ENCODE measurements at regions not wholly inside any gene's neighbourhood (a gene's known extent, or its start where the extent isn't known, plus 50 kb on each side); places are given as distances from the start of the nearest gene placed in this dataset.

DNA sequence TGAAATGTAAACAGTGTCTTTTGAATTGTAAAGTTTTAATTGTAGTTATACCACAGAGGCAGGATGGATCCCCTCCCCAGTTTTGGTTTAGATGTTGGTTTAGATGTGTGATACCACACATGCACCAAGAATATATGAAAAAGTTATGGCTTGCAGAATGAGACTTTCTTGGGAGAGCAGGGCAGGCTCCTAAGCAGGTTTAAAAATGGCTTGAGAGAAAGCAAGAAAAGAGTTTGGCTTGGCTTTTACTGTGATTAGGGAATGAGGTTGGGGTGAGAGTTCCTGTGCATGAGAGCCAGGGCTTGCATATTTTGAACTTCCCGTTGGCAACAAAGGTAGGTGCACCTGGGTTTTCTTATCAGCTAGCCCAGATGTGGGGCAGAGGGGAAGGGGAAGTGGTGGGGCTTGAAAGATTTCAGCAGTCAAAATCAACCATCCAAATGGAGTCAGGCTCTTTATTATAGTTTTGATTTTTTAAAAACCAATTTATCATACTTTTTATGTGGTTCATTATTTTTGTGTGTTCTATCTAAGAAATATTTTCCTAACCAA lies 246.9 kb downstream of the MTX2 start:
- no peaks in the 10 kb centered on the region for H3K4me1 ChIP-seq (ENCODE audit: insufficient read depth, low read length, poor library complexity, severe bottlenecking)
- no TSS peak for BruUV-seq (replicated peaks)
- no peaks in the 10 kb centered on the region for H4K20me1 ChIP-seq (ENCODE audit: insufficient read depth, low read length)
- H3K9me2 ChIP-seq (ENCODE audit: insufficient read depth, low read length) = no peaks in the 10 kb centered on the region
- intact Hi-C loops (cut with micrococcal nuclease; ENCODE audit: unreplicated experiment) = no loop called here
- CTCF ChIA-PET (ENCODE audit: unreplicated experiment) = no interaction called here
- H2AFZ ChIP-seq (ENCODE audit: low read length) = no peak overlapping the region
- no peak for DNase-seq (ENCODE audit: low spot score)
- no peak overlapping the region for H3K27ac ChIP-seq (ENCODE audit: low read depth, low read length, poor library complexity, severe bottlenecking)
- no peak overlapping the region for H3K4me3 ChIP-seq (ENCODE audit: low read depth, low read length, poor library complexity, severe bottlenecking)
- POLR2A ChIA-PET = interaction anchor here (0.7 kb wide), 1 partner anchor 1398 kb away, joined by 3 read pairs; no protein-coding TSS in a partner anchor
- TF ChIP-seq, protein P1, sequence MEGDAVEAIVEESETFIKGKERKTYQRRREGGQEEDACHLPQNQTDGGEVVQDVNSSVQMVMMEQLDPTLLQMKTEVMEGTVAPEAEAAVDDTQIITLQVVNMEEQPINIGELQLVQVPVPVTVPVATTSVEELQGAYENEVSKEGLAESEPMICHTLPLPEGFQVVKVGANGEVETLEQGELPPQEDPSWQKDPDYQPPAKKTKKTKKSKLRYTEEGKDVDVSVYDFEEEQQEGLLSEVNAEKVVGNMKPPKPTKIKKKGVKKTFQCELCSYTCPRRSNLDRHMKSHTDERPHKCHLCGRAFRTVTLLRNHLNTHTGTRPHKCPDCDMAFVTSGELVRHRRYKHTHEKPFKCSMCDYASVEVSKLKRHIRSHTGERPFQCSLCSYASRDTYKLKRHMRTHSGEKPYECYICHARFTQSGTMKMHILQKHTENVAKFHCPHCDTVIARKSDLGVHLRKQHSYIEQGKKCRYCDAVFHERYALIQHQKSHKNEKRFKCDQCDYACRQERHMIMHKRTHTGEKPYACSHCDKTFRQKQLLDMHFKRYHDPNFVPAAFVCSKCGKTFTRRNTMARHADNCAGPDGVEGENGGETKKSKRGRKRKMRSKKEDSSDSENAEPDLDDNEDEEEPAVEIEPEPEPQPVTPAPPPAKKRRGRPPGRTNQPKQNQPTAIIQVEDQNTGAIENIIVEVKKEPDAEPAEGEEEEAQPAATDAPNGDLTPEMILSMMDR (conservative IDR thresholded peaks at IDR 0.05; ENCODE audit: low read length) = no peak
- no peak for TF ChIP-seq EZH2phosphoT487 (IDR thresholded peaks at IDR 0.05; ENCODE audit: borderline replicate concordance, low read depth, low read length)
- H3K4me2 ChIP-seq (ENCODE audit: low read length) = no peak overlapping the region
- H3K9me3 ChIP-seq (ENCODE audit: low read length) = no peaks in the 10 kb centered on the region
- no peaks in the 10 kb centered on the region for H3K36me3 ChIP-seq (ENCODE audit: insufficient read depth, low read length)
- H3K79me2 ChIP-seq (ENCODE audit: insufficient read depth, low read depth, low read length) = no peaks in the 10 kb centered on the region

DNA sequence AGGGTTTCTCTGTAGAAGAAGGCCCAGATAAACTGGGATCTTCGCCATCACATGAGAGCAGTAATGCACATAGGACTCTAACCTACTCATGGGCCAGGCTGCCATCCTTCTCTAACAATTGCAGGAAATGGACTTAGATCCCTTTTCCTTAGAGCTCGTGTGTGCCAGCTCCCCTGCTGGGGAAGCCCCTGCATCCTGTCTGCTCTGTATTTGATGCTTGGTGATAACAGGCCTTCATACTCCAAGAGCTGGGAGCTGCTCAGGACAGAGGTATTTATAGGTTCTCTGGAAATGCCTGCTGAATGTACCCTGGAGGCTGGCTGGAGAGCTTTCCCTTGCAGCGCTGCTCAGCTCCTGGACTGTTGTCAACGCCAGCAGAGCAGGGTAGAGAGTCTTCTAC lies 249.6 kb downstream of the MTX2 start:
- Histone ChIP-seq H3K9me3 (ENCODE audit: low read length) (no peaks in the 10 kb centered on the region), H3K9me2 (ENCODE audit: insufficient read depth, low read length) (no peaks in the 10 kb centered on the region), H3K4me1 (ENCODE audit: insufficient read depth, low read length, poor library complexity, severe bottlenecking) (no peaks in the 10 kb centered on the region), H3K79me2 (ENCODE audit: insufficient read depth, low read depth, low read length) (no peaks in the 10 kb centered on the region), H3K4me2 (ENCODE audit: low read length) (no peak overlapping the region), H3K4me3 (ENCODE audit: low read depth, low read length, poor library complexity, severe bottlenecking) (no peak overlapping the region), H3K27ac (ENCODE audit: low read depth, low read length, poor library complexity, severe bottlenecking) (no peak overlapping the region), H4K20me1 (ENCODE audit: insufficient read depth, low read length) (no peaks in the 10 kb centered on the region), H3K36me3 (ENCODE audit: insufficient read depth, low read length) (no peaks in the 10 kb centered on the region), H2AFZ (ENCODE audit: low read length) (no peak overlapping the region)
- no peak for DNase-seq (ENCODE audit: low spot score)
- POLR2A ChIA-PET = no interaction called here
- intact Hi-C loops (cut with micrococcal nuclease; ENCODE audit: unreplicated experiment) = no loop called here
- no TSS peak for BruUV-seq (replicated peaks)
- CTCF ChIA-PET (ENCODE audit: unreplicated experiment) = no interaction called here
- TF ChIP-seq, protein P1 (conservative IDR thresholded peaks at IDR 0.05; ENCODE audit: low read length) = no peak
- no peak for TF ChIP-seq EZH2phosphoT487 (IDR thresholded peaks at IDR 0.05; ENCODE audit: borderline replicate concordance, low read depth, low read length)

DNA sequence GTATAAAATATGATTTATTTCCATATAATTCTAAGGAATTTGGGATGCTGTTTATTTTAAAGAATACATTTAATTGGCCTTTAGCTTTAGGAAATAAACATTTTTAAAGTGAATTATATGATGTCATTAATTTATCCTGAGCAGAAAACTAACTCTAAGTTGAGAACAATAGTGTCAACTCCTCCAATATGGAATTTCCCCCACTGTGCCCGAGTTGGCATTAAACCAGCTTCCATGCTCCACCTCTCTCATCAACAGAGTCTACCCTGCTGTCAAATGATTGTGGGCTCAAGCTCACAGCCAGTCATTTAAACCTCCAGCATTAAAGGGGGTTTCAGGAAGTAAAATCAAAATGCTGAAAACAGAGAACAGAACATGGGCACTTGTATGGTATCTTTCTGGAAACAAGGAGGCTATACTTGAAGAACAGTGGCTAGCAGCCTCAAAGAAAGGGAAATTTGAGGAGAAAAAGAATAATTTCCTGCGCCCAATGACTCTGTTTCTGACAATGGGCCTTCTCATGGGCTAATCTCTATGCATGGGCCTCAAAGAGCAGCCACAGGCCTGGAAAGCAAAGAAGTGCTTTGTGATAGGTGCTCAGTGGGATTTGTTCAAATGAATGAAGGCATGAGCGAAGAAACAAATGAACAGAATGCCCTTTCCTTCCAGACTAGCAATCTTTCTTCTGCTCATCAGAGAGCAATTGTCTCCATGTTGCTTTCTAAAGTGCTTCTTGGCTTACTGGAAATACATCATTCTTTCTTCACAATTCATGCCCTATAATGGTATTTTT lies 252.8 kb downstream of the MTX2 start:
- no peak for DNase-seq (ENCODE audit: low spot score)
- no peaks in the 10 kb centered on the region for H3K36me3 ChIP-seq (ENCODE audit: insufficient read depth, low read length)
- H3K9me2 ChIP-seq (ENCODE audit: insufficient read depth, low read length) = no peaks in the 10 kb centered on the region
- no peak overlapping the region for H3K4me3 ChIP-seq (ENCODE audit: low read depth, low read length, poor library complexity, severe bottlenecking)
- no peaks in the 10 kb centered on the region for H3K79me2 ChIP-seq (ENCODE audit: insufficient read depth, low read depth, low read length)
- CTCF ChIA-PET (ENCODE audit: unreplicated experiment) = no interaction called here
- no peak overlapping the region for H2AFZ ChIP-seq (ENCODE audit: low read length)
- POLR2A ChIA-PET = interaction anchor here (0.6 kb wide), 1 partner anchor 181 kb away, joined by 3 read pairs; no protein-coding TSS in a partner anchor
- no TSS peak for BruUV-seq (replicated peaks)
- no peaks in the 10 kb centered on the region for H4K20me1 ChIP-seq (ENCODE audit: insufficient read depth, low read length)
- intact Hi-C loops (cut with micrococcal nuclease; ENCODE audit: unreplicated experiment) = no loop called here
- H3K4me1 ChIP-seq (ENCODE audit: insufficient read depth, low read length, poor library complexity, severe bottlenecking) = no peaks in the 10 kb centered on the region
- H3K9me3 ChIP-seq (ENCODE audit: low read length) = no peaks in the 10 kb centered on the region
- no peak overlapping the region for H3K27ac ChIP-seq (ENCODE audit: low read depth, low read length, poor library complexity, severe bottlenecking)
- no peak for TF ChIP-seq EZH2phosphoT487 (IDR thresholded peaks at IDR 0.05; ENCODE audit: borderline replicate concordance, low read depth, low read length)
- TF ChIP-seq, protein P1 (conservative IDR thresholded peaks at IDR 0.05; ENCODE audit: low read length) = no peak
- H3K4me2 ChIP-seq (ENCODE audit: low read length) = no peak overlapping the region
